NB4 (cell line): ENCODE measurements at regions not wholly inside any gene's neighbourhood (a gene's known extent, or its start where the extent isn't known, plus 50 kb on each side); places are given as distances from the start of the nearest gene placed in this dataset.

Experiments used
- MYC ChIP-seq: IDR thresholded peaks from 2 replicates; pipeline ENCODE4 v1.6.1; 2011; ENCODE audit warnings: low read depth, low read length
- POLR2A ChIP-seq: IDR thresholded peaks from 2 replicates; pipeline ENCODE4 v1.6.1; 2011; ENCODE audit warnings: mild to moderate bottlenecking; ENCODE audit not compliant: insufficient read length; ENCODE audit errors: extremely low read depth
- TF ChIP-seq, protein P1 (sequence below): IDR thresholded peaks from one replicate; pipeline ENCODE4 v1.5.1; 2012; ENCODE audit warnings: low read depth, low read length
- TF ChIP-seq, protein P2 (sequence below): IDR thresholded peaks from 2 replicates; pipeline ENCODE4 v1.6.1; 2011; ENCODE audit warnings: low read depth, low read length

DNA sequence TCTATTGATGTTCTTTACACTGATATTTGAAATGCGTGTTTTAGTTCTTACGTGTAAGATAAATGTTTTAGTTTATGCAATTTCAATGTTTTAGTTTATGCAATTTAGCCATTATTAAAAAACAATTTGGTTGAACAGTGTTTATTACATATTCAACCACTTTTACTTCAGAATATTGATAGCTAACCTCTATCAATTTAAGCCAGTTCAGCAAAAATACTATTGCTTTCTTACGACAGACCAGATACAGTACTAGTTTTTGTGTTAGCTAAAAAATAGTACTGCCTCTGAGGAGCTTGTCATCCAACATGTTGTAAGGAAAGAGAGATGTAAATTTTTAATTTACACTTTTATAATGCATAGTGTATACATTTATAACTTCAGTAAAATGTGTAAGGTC lies 361.7 kb upstream of the FAT1 start:
- TF ChIP-seq, protein P1, sequence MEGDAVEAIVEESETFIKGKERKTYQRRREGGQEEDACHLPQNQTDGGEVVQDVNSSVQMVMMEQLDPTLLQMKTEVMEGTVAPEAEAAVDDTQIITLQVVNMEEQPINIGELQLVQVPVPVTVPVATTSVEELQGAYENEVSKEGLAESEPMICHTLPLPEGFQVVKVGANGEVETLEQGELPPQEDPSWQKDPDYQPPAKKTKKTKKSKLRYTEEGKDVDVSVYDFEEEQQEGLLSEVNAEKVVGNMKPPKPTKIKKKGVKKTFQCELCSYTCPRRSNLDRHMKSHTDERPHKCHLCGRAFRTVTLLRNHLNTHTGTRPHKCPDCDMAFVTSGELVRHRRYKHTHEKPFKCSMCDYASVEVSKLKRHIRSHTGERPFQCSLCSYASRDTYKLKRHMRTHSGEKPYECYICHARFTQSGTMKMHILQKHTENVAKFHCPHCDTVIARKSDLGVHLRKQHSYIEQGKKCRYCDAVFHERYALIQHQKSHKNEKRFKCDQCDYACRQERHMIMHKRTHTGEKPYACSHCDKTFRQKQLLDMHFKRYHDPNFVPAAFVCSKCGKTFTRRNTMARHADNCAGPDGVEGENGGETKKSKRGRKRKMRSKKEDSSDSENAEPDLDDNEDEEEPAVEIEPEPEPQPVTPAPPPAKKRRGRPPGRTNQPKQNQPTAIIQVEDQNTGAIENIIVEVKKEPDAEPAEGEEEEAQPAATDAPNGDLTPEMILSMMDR, result no peak
- TF ChIP-seq POLR2A (no peak), MYC (no peak)
- TF ChIP-seq, protein P2, sequence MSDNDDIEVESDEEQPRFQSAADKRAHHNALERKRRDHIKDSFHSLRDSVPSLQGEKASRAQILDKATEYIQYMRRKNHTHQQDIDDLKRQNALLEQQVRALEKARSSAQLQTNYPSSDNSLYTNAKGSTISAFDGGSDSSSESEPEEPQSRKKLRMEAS, result no peak
